ENCODE measurements at regions not wholly inside any gene's neighbourhood (a gene's known extent, or its start where the extent isn't known, plus 50 kb on each side); places are given as distances from the start of the nearest gene placed in this dataset.

GRCh38 chr1:57772580-57773195, 348.8 kb upstream of the DAB1 start:
- TF ChIP-seq, protein P1, sequence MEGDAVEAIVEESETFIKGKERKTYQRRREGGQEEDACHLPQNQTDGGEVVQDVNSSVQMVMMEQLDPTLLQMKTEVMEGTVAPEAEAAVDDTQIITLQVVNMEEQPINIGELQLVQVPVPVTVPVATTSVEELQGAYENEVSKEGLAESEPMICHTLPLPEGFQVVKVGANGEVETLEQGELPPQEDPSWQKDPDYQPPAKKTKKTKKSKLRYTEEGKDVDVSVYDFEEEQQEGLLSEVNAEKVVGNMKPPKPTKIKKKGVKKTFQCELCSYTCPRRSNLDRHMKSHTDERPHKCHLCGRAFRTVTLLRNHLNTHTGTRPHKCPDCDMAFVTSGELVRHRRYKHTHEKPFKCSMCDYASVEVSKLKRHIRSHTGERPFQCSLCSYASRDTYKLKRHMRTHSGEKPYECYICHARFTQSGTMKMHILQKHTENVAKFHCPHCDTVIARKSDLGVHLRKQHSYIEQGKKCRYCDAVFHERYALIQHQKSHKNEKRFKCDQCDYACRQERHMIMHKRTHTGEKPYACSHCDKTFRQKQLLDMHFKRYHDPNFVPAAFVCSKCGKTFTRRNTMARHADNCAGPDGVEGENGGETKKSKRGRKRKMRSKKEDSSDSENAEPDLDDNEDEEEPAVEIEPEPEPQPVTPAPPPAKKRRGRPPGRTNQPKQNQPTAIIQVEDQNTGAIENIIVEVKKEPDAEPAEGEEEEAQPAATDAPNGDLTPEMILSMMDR (IDR thresholded peaks at IDR 0.05) = no peak
- TF ChIP-seq ZFX (IDR thresholded peaks at IDR 0.05; ENCODE audit: borderline replicate concordance) = no peak
- H3K27ac ChIP-seq = no peak overlapping the region

DNA sequence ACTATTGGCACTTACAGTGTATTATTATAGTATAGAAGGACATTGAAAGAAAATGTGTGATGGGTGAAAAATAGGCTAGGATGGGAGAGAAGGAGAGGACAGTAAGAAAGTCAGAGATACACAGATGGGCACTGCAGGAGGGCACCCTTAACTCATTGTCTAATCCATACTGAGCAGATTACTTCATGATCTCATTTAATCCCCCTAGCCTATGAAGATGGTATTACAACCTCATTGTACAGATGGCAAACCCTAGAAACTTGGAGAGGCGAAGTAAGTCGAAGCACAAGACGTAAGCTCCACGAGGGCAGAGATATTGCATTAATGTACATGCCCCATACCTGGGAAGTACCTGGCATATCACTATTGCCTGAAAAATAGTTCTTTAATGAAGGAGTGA, 346.9 kb upstream of the DAB1 start:
- no peak overlapping the region for H3K27ac ChIP-seq
- TF ChIP-seq, protein P1 (IDR thresholded peaks at IDR 0.05) = peak; percentile 44
- TF ChIP-seq ZFX (IDR thresholded peaks at IDR 0.05; ENCODE audit: borderline replicate concordance) = no peak

DNA sequence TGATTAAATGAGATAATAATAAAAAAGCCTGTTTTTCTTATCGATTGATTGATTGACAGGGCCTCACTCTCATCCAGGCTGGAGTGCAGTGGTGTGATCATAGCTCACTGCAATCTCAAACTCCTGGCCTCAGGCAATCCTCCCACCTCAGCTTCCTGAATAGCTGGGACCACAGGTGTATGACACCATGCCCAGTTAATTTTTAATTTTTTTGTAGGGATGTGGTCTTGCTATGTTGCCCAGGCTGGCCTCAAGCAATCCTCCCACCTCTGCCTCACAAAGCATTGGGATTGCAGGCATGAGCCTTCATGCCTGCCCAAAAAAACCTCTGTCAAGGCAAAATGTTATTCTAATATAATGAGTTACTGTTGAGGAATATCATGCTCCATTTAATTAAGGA, 346.4 kb upstream of the DAB1 start:
- no peak overlapping the region for H3K27ac ChIP-seq
- TF ChIP-seq, protein P1 (IDR thresholded peaks at IDR 0.05) = no peak
- TF ChIP-seq ZFX (IDR thresholded peaks at IDR 0.05; ENCODE audit: borderline replicate concordance) = no peak

- TF ChIP-seq, protein P1 (IDR thresholded peaks at IDR 0.05) = no peak
- no peak for TF ChIP-seq ZFX (IDR thresholded peaks at IDR 0.05; ENCODE audit: borderline replicate concordance)
- no peak overlapping the region for H3K27ac ChIP-seq
Measured at GRCh38 chr1:57761628-57762027, 337.8 kb upstream of the DAB1 start.

DNA sequence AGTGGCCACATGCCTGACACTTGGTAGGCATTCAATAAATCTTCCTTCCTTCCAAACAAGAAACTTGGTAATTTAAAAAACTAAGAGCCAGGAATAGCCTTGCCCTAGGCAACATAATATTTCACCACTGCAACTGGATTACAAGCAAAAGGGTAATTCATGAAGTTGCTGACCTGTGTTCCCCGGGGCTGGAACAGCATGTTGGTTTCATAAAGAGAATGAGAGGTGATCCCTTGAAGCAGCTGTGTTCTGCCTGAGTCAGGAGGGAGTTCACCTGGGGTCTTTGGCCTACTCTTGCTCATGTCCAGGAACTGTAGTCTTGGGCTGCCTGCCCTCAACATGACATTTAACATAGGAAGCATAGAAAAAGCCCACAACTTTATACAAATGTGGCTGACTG, 329.0 kb upstream of the DAB1 start:
- no peak overlapping the region for H3K27ac ChIP-seq
- TF ChIP-seq ZFX (IDR thresholded peaks at IDR 0.05; ENCODE audit: borderline replicate concordance) = no peak
- TF ChIP-seq, protein P1 (IDR thresholded peaks at IDR 0.05) = no peak

DNA sequence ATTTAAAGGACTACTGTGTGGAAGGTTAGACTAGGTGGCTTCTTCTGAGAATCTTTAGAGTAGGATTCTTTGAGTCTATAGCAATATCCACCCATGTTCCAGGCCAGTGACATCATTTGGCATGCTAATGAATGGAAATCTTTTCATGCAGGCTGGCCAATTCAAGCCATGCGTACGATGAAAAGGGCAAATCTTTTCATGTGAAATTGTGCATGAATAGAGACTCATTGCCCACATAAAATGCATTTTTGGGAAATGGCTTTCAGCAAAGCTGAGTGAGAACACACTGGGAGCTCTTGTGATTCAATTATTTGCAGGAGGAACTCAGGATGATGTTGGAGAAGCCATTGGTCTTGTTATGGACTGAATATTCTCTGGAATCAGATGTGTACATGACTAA, 324.9 kb upstream of the DAB1 start:
- no peak for TF ChIP-seq ZFX (IDR thresholded peaks at IDR 0.05; ENCODE audit: borderline replicate concordance)
- TF ChIP-seq, protein P1 (IDR thresholded peaks at IDR 0.05) = no peak
- no peak overlapping the region for H3K27ac ChIP-seq

- H3K27ac ChIP-seq = no peak overlapping the region
- no peak for TF ChIP-seq ZFX (IDR thresholded peaks at IDR 0.05; ENCODE audit: borderline replicate concordance)
- TF ChIP-seq, protein P1 (IDR thresholded peaks at IDR 0.05) = no peak
Measured at GRCh38 chr1:57747818-57748217, 324.0 kb upstream of the DAB1 start.

All from 22Rv1 (cell line).